RWPE2 (cell line): ENCODE measurements at regions not wholly inside any gene's neighbourhood (a gene's known extent, or its start where the extent isn't known, plus 50 kb on each side); places are given as distances from the start of the nearest gene placed in this dataset.

Experiments used
- ATAC-seq: fragments of 200-7000 bp; cut with Tn5 transposase; 3 replicates; pipeline ENCODE4 v1.9.1; 2021; ENCODE audit warnings: low read depth
- DNase-seq: peaks from one replicate; pipeline ENCODE4 v3.0.0-alpha.2; 2020; ENCODE audit warnings: low spot score
- H3K27ac ChIP-seq: fragments of 450-650 bp; 2 replicates; pipeline ENCODE4 v1.5.1; 2017; ENCODE audit warnings: mild to moderate bottlenecking; ENCODE audit not compliant: poor library complexity, severe bottlenecking
- H3K27me3 ChIP-seq: fragments of 250-450 bp; sonication (Bioruptor Pico); 2 replicates; pipeline ENCODE4 v1.5.1; 2021; ENCODE audit warnings: mild to moderate bottlenecking, moderate library complexity; ENCODE audit not compliant: insufficient read depth, poor library complexity, severe bottlenecking
- H3K36me3 ChIP-seq: fragments of 250-450 bp; sonication (Bioruptor Pico); 2 replicates; pipeline ENCODE4 v1.5.1; 2020; ENCODE audit warnings: low read depth, mild to moderate bottlenecking, moderate library complexity
- H3K4me1 ChIP-seq: fragments of 250-450 bp; sonication (Bioruptor Pico); 2 replicates; pipeline ENCODE4 v1.5.1; 2021; ENCODE audit warnings: mild to moderate bottlenecking, moderate library complexity; ENCODE audit not compliant: insufficient read depth, poor library complexity, severe bottlenecking
- H3K4me3 ChIP-seq: fragments of 250-450 bp; sonication (Bioruptor Pico); 2 replicates; pipeline ENCODE4 v1.5.1; 2021; ENCODE audit warnings: mild to moderate bottlenecking, moderate library complexity; ENCODE audit not compliant: severe bottlenecking
- H3K9me3 ChIP-seq: fragments of 250-450 bp; sonication (Bioruptor Pico); 2 replicates; pipeline ENCODE4 v1.5.1; 2021; ENCODE audit warnings: mild to moderate bottlenecking, moderate library complexity; ENCODE audit not compliant: severe bottlenecking
- CTCF ChIP-seq: fragments of 450-650 bp; IDR thresholded peaks from one replicate; pipeline ENCODE4 v1.5.1; 2017; ENCODE audit warnings: mild to moderate bottlenecking, moderate library complexity; ENCODE audit not compliant: poor library complexity, severe bottlenecking

GRCh38 chr2:7658486-7658885 is 741.3 kb downstream of the RNF144A start:
- Histone ChIP-seq H3K27ac (no peak overlapping the region), H3K9me3 (no peaks in the 10 kb centered on the region), H3K4me3 (no peak overlapping the region), H3K27me3 (no peaks in the 10 kb centered on the region), H3K36me3 (no peaks in the 10 kb centered on the region), H3K4me1 (no peaks in the 10 kb centered on the region)
- DNase-seq (no peak), ATAC-seq (no peak)
- TF ChIP-seq CTCF: no peak

- H3K27ac ChIP-seq: no peak overlapping the region
- ATAC-seq (no peak), DNase-seq (no peak)
- no peak for TF ChIP-seq CTCF
- no peaks in the 10 kb centered on the region for H3K4me1 ChIP-seq
- H3K4me3 ChIP-seq: no peak overlapping the region
- no peaks in the 10 kb centered on the region for H3K9me3 ChIP-seq
- H3K27me3 ChIP-seq: no peaks in the 10 kb centered on the region
- no peaks in the 10 kb centered on the region for H3K36me3 ChIP-seq
These were observed 743.6 kb downstream of the RNF144A start for GRCh38 chr2:7660816-7661215.

GRCh38 chr2:7661502-7661901 is 744.3 kb downstream of the RNF144A start:
- DNase-seq (no peak), ATAC-seq (no peak)

GRCh38 chr2:7665880-7666279 is 748.7 kb downstream of the RNF144A start:
- ATAC-seq: no peak
- Histone ChIP-seq H3K27ac (no peak overlapping the region), H3K27me3 (no peaks in the 10 kb centered on the region), H3K9me3 (no peaks in the 10 kb centered on the region), H3K4me1 (no peaks in the 10 kb centered on the region), H3K4me3 (no peak overlapping the region), H3K36me3 (no peaks in the 10 kb centered on the region)
- no peak for DNase-seq
- no peak for TF ChIP-seq CTCF

More at GRCh38 chr2:7661502-7661901, 744.3 kb downstream of the RNF144A start:
- Histone ChIP-seq H3K4me1 (no peaks in the 10 kb centered on the region), H3K9me3 (no peaks in the 10 kb centered on the region), H3K27me3 (no peaks in the 10 kb centered on the region), H3K27ac (no peak overlapping the region), H3K4me3 (no peak overlapping the region), H3K36me3 (no peaks in the 10 kb centered on the region)
- no peak for TF ChIP-seq CTCF

GRCh38 chr2:7666596-7667259 is 749.5 kb downstream of the RNF144A start:
- Histone ChIP-seq H3K36me3 (no peaks in the 10 kb centered on the region), H3K9me3 (no peaks in the 10 kb centered on the region), H3K27ac (no peak overlapping the region), H3K4me3 (no peak overlapping the region), H3K4me1 (no peaks in the 10 kb centered on the region), H3K27me3 (no peaks in the 10 kb centered on the region)
- TF ChIP-seq CTCF: no peak
- ATAC-seq (no peak), DNase-seq (no peak)
